Neural crest cell (in vitro differentiated cells): ENCODE measurements at regions not wholly inside any gene's neighbourhood (a gene's known extent, or its start where the extent isn't known, plus 50 kb on each side); places are given as distances from the start of the nearest gene placed in this dataset.

ENCODE experiments used
- DNase-seq: peaks from one replicate; pipeline ENCODE4 v3.0.0; 2021; ENCODE audit warnings: low read depth, mixed read lengths, low spot score
- H3K27ac Mint-ChIP-seq: one replicate; pipeline ENCODE4 v1.8.0; 2021; ENCODE audit warnings: mild to moderate bottlenecking, mixed read lengths; ENCODE audit not compliant: unreplicated experiment
- H3K27me3 Mint-ChIP-seq: 2 replicates; pipeline ENCODE4 v1.8.0; 2021; ENCODE audit warnings: low read depth, mild to moderate bottlenecking, mixed read lengths
- H3K36me3 Mint-ChIP-seq: 2 replicates; pipeline ENCODE4 v1.8.0; 2021; ENCODE audit warnings: low read depth, mild to moderate bottlenecking, mixed read lengths
- H3K4me1 Mint-ChIP-seq: 2 replicates; pipeline ENCODE4 v1.8.0; 2021; ENCODE audit warnings: mixed read lengths
- H3K4me3 Mint-ChIP-seq: one replicate; pipeline ENCODE4 v1.8.0; 2021; ENCODE audit warnings: mild to moderate bottlenecking, mixed read lengths
- H3K9me3 Mint-ChIP-seq: 2 replicates; pipeline ENCODE4 v1.8.0; 2021; ENCODE audit warnings: mixed read lengths
- CTCF ChIP-seq: fragments of 200-600 bp; sonication (generic); conservative IDR thresholded peaks from 2 replicates; pipeline ENCODE4 v1.5.0; 2021; ENCODE audit warnings: antibody characterized with exemption, mild to moderate bottlenecking

GRCh38 chr11:11769362-11769761, 72.4 kb upstream of the USP47 start:
- TF ChIP-seq CTCF, result no peak
- no peaks in the 10 kb centered on the region for H3K4me1 Mint-ChIP-seq

GRCh38 chr11:11764423-11764803, 77.4 kb upstream of the USP47 start:
- Mint-ChIP-seq H3K36me3 (no peaks in the 10 kb centered on the region), H3K4me1 (no peaks in the 10 kb centered on the region), H3K9me3 (peaks cover 2% of the 10 kb centered on the region), H3K4me3 (no peak overlapping the region), H3K27ac (no peak overlapping the region), H3K27me3 (peaks cover 7% of the 10 kb centered on the region)
- no peak for DNase-seq
- no peak for TF ChIP-seq CTCF

More at GRCh38 chr11:11769362-11769761, 72.4 kb upstream of the USP47 start:
- H3K4me3 Mint-ChIP-seq, result no peak overlapping the region
- no peak for DNase-seq
- peaks cover 2% of the 10 kb centered on the region for H3K9me3 Mint-ChIP-seq
- peaks cover 7% of the 10 kb centered on the region for H3K27me3 Mint-ChIP-seq
- H3K36me3 Mint-ChIP-seq, result no peaks in the 10 kb centered on the region
- no peak overlapping the region for H3K27ac Mint-ChIP-seq

- no peaks in the 10 kb centered on the region for H3K36me3 Mint-ChIP-seq
- H3K9me3 Mint-ChIP-seq, result peaks cover 2% of the 10 kb centered on the region
- peaks cover 5% of the 10 kb centered on the region for H3K27me3 Mint-ChIP-seq
- no peaks in the 10 kb centered on the region for H3K4me1 Mint-ChIP-seq
- no peak overlapping the region for H3K27ac Mint-ChIP-seq
- H3K4me3 Mint-ChIP-seq, result no peak overlapping the region
- no peak for TF ChIP-seq CTCF
- no peak for DNase-seq
Measured at GRCh38 chr11:11763796-11764422, 77.9 kb upstream of the USP47 start.

GRCh38 chr11:11760838-11761237, 80.9 kb upstream of the USP47 start:
- Mint-ChIP-seq H3K27ac (no peak overlapping the region), H3K4me3 (no peak overlapping the region), H3K36me3 (no peaks in the 10 kb centered on the region), H3K4me1 (peaks cover 5% of the 10 kb centered on the region), H3K27me3 (peaks cover 2% of the 10 kb centered on the region), H3K9me3 (no peaks in the 10 kb centered on the region)
- DNase-seq, result no peak
- TF ChIP-seq CTCF, result no peak

- H3K4me3 Mint-ChIP-seq, result no peak overlapping the region
- H3K36me3 Mint-ChIP-seq, result no peaks in the 10 kb centered on the region
- TF ChIP-seq CTCF, result no peak
- H3K27me3 Mint-ChIP-seq, result no peaks in the 10 kb centered on the region
- H3K27ac Mint-ChIP-seq, result peak overlapping the region; percentile 77
- no peak for DNase-seq
- H3K9me3 Mint-ChIP-seq, result no peaks in the 10 kb centered on the region
- H3K4me1 Mint-ChIP-seq, result peaks cover 5% of the 10 kb centered on the region
Measured at GRCh38 chr11:11758603-11759196, 83.1 kb upstream of the USP47 start.
